Epithelial cell of prostate (primary cell): ENCODE measurements at regions not wholly inside any gene's neighbourhood (a gene's known extent, or its start where the extent isn't known, plus 50 kb on each side); places are given as distances from the start of the nearest gene placed in this dataset.

Source experiments
- DNase-seq: peaks from one replicate; pipeline ENCODE4 v3.0.0-alpha.2; 2011; ENCODE audit warnings: low read depth, low spot score
- H3K27ac ChIP-seq: fragments of 450-650 bp; 2 replicates; pipeline ENCODE4 v1.5.1; 2017; ENCODE audit warnings: mild to moderate bottlenecking

- no peak for DNase-seq
- no peak overlapping the region for H3K27ac ChIP-seq
Measured at GRCh38 chr10:107502229-107502985, 337.9 kb upstream of the SORCS1 start.

GRCh38 chr10:107498983-107499382 is 334.5 kb upstream of the SORCS1 start:
- H3K27ac ChIP-seq = no peak overlapping the region
- no peak for DNase-seq

DNA sequence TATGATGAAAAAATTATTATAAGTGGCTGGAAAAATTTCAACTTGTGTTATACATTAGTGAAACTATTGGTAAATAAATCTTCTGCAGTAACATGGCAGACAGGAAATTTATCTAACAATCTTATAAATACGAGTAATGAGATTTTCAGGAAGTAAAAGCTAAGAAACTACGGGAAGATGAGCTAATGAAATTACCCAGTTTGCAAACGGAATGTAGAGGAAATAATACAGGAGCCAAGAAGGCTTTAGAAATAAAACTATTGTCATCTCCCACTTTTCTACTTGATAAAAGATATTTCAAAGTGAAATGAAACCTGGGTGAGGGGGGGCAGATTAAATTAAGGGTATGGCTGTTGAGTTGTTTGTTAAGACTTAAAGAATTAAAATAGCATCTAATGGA is 332.5 kb upstream of the SORCS1 start:
- no peak for DNase-seq
- H3K27ac ChIP-seq = no peak overlapping the region

DNA sequence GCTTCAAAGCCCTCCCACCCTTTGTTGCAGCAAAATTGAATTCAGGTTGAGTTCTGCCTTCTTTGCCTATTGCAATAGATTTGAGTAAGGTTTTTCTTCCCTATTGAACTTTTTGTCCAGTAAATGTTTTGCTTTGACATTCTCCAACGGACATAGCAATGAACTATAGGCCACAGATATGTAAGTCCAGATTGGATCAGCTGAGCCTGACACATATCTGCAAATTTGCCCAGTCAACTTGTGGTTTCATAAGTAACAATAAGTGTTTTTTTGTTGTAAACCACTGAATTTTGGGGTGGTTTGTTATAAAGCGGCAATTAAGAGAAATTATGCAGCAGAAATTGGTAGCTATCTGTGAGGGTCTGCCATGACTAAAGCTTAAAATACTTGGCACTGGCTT is 332.1 kb upstream of the SORCS1 start:
- DNase-seq = no peak
- no peak overlapping the region for H3K27ac ChIP-seq

DNA sequence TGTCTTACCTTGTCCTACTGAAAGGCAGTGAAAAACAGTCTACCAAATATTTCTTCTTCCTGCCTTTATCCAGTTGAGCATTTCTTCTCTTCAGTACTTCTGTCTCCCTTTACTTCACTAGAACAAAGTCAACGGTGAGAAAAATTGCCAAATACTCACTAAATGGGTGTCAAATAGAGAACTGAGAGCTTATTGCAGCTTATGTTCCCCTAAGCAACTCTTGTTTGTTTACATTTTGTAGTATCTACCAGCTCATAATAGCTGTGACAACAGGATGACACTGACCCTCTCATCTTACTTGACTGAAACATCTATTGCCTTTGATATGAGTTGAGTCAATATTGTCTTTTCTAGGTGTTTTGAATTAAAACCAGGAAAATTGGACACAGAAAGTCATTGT is 327.9 kb upstream of the SORCS1 start:
- H3K27ac ChIP-seq = no peak overlapping the region
- DNase-seq = no peak

GRCh38 chr10:107490389-107490788 is 325.9 kb upstream of the SORCS1 start:
- no peak overlapping the region for H3K27ac ChIP-seq
- no peak for DNase-seq

- DNase-seq = no peak
Measured at GRCh38 chr10:107487284-107487683, 322.8 kb upstream of the SORCS1 start.

GRCh38 chr10:107485019-107485418 is 320.5 kb upstream of the SORCS1 start:
- H3K27ac ChIP-seq = no peak overlapping the region
- DNase-seq = no peak

More at GRCh38 chr10:107487284-107487683, 322.8 kb upstream of the SORCS1 start:
- no peak overlapping the region for H3K27ac ChIP-seq

DNA sequence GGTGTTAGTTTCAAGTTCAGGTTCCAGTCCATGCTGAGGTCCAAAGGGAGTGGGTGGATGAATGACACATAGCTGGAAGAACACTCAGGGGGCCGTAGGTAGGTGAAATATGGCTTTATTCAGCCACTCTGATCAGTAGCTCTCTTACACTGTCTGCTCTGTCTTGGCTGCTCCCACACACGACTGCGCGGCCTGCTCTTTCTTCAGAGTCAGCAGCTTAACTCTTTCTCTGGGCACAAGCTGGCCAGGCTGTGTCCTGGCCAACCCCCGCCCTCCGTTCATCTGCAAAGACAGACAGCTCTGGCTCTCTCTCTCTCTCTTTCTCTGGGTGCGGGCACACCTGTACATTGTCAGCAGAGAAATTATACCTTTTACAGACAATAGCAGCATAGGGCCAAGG is 317.4 kb upstream of the SORCS1 start:
- H3K27ac ChIP-seq = no peak overlapping the region
- DNase-seq = no peak

DNA sequence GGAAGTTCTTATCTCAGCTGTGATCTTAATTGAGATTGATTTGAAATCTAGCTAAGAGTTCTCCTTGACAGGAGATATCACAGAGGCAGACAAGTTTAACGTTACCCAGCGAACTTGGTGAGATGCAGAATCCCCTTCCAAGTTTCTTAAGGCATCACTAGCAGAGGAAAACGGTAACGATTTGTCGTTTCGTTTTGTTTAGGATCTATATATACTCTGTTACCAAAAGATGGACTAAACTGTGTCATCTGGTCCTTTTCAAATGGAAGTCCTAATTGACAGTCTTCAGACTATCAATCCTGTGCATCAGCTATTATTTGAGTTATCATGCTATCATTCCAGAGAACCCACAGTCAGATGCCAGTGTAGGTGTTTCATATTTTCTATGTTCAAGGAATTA is 316.7 kb upstream of the SORCS1 start:
- H3K27ac ChIP-seq = no peak overlapping the region
- no peak for DNase-seq

- no peak overlapping the region for H3K27ac ChIP-seq
- no peak for DNase-seq
Measured at GRCh38 chr10:107480781-107481180, 316.3 kb upstream of the SORCS1 start.

- DNase-seq = no peak
Measured at GRCh38 chr10:107477266-107477665, 312.8 kb upstream of the SORCS1 start.

DNA sequence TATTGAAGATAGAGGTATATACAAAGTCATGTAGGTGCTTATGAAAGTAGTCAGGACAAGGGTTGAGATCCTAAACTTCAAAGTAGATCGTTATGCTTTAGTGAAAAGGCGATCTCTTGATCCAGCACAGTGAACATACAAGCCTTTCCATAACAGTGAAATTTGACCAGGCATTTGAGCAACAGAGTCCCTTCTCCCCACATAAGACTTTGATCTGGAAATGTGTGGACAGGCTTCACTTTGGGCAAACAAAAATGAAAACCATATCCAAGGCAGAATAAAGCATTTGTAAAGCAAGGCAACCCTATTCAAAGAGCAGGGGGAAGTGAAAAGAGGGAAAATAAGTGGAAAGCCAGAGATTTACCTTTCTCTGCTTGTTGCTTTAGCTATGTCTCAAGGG is 311.9 kb upstream of the SORCS1 start:
- no peak overlapping the region for H3K27ac ChIP-seq
- DNase-seq = no peak

More at GRCh38 chr10:107477266-107477665, 312.8 kb upstream of the SORCS1 start:
- H3K27ac ChIP-seq = no peak overlapping the region

GRCh38 chr10:107474650-107475049 is 310.1 kb upstream of the SORCS1 start:
- H3K27ac ChIP-seq = no peak overlapping the region
- DNase-seq = no peak

DNA sequence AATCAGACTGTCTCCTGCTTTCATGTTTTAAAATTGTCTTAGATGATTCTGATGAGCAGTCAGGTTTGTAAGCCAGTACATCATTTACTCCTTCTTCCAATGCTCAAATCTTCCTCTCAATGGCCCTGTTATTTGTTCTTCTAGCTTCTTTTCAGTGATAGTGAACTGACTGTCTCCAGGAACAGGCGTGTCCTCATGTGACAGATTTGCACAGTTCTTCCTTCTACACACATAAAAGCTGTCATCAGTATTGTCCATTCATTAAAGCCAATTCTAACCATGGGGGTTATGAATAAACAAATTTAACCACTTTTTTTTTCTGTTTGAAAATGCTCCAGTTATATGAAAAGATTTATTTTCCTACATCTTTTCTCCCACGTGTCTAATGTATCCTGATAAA is 308.7 kb upstream of the SORCS1 start:
- DNase-seq = no peak
- H3K27ac ChIP-seq = no peak overlapping the region

DNA sequence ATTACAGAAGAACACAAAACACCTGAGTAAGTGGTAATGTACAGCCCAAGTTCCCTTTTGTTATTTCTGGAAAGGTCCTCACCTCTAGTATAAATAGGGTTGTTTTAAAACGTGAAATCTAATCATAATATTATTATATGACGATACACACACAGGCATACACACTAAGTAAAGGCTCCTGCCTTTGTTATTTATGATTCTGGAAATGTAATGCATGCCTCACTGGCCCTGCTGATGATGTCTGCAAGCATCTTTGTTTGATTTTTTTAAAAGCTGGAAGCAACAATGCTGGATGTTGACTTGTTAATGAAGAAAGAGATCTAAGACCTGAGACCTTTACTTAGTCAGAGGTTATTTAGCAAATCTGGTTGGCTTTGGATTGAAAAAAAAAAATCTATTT is 307.4 kb upstream of the SORCS1 start:
- no peak overlapping the region for H3K27ac ChIP-seq
- no peak for DNase-seq

DNA sequence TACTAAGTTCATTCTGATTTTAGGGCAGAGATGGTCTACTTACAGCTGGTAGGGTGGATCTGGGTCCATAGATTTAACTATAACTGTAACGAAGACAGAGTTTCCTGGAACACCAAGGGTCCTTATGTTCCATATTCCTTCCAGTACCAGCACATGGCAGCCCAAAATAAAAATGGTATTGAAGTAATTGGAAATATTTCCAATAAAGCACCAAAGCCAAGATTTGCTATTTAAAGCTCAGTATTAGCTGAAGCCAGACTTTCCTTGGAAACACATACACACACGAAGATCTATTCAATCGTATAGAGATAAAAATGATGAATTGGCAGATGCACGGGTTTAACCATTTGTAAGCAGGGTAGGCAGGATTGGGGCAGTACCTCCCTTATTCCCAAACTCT is 289.1 kb upstream of the SORCS1 start:
- no peak overlapping the region for H3K27ac ChIP-seq
- no peak for DNase-seq

DNA sequence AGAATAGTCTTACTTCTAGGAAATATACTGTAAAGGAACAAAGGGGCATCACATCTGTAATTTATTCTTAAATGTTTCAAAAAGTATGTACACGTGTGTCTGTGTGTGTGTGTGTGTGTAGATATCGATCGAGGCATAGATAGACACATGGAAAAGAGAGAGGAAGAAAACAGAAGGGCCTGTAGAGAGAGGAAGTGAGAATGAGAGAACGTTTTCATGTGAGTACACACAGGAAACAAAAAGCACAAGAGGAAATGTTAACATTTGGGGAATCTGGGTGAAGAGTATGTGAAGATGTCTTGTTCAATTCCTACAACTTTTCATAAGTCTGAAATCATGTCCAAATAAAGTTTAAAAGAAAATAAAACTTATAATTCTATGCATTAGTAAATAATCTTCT is 286.5 kb upstream of the SORCS1 start:
- DNase-seq = no peak
- no peak overlapping the region for H3K27ac ChIP-seq

DNA sequence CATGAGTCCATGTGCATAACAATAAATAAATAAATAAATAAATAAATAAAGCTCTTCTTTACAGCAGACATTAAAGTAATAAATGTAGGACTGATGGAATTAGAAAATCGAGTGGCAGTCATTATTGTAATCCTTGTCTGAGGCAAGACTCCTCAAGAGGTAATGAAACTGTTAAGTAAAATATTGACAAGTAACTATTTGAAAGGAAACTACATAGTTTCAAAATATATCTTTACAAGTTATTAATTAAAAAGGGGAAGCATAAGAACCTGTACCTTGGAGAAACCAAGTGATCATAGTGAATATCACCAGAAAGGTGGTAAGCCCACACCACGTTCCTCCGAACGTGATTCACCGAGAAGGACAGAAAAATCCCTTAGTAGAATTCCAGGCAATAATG is 285.6 kb upstream of the SORCS1 start:
- no peak for DNase-seq
- H3K27ac ChIP-seq = no peak overlapping the region

- no peak for DNase-seq
- no peak overlapping the region for H3K27ac ChIP-seq
Measured at GRCh38 chr10:107444443-107444842, 279.9 kb upstream of the SORCS1 start.

GRCh38 chr10:107443813-107444212 is 279.3 kb upstream of the SORCS1 start:
- H3K27ac ChIP-seq = no peak overlapping the region
- no peak for DNase-seq

- DNase-seq = no peak
- H3K27ac ChIP-seq = no peak overlapping the region
Measured at GRCh38 chr10:107443326-107443725, 278.8 kb upstream of the SORCS1 start.
